ENCODE measurements at regions not wholly inside any gene's neighbourhood (a gene's known extent, or its start where the extent isn't known, plus 50 kb on each side); places are given as distances from the start of the nearest gene placed in this dataset.

GRCh38 chr14:84519836-84520235, 1010.1 kb upstream of the FLRT2 start:
- TF ChIP-seq CTCF (IDR thresholded peaks at IDR 0.05) (no peak), ZFX (IDR thresholded peaks at IDR 0.05; ENCODE audit: borderline replicate concordance) (no peak)

Measured in 22Rv1 (cell line).